ENCODE measurements at regions not wholly inside any gene's neighbourhood (a gene's known extent, or its start where the extent isn't known, plus 50 kb on each side); places are given as distances from the start of the nearest gene placed in this dataset.

DNA sequence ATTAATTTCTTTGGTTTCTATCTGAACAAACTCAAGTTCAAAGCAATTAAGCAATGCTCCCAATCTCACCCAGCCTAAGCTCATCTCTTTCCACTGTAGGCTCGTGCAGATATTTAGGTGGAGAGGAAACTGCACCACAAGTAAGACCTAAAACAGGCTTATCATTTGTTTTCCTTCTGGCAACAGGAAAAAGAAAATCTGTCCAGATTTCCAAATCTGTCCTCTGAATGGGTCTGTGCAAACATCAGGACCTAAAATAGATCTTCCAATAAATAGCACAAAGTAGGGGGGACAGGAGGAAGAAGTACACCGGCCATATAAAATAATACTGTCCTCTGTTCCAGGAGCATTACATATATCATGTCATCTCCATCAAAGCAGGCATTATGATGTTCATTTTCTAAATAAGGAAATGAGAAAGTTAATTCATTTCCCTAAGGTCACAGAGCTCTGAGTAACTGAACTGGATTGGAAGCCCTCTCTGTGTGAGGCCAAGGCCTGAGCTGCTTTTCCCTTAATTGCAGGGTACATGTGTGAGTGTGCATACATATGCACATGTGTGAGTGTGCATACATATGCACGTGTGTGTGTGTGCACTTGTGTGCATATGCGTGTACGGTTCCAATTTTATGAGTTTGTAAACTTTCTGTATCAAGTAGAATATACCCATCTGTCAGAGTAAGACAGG is 92.8 kb upstream of the PARD3 start:
- TF ChIP-seq EZH2phosphoT487 (IDR thresholded peaks at IDR 0.05; ENCODE audit: insufficient read depth, low read depth) (no peak), EZH2 (IDR thresholded peaks at IDR 0.05; ENCODE audit: insufficient read depth, poor library complexity, severe bottlenecking) (no peak)
